ENCODE measurements at regions not wholly inside any gene's neighbourhood (a gene's known extent, or its start where the extent isn't known, plus 50 kb on each side); places are given as distances from the start of the nearest gene placed in this dataset.
A peak's percentile ranks its signal among the peaks of the same experiment; 100 is the strongest.

- no peak for DNase-seq (ENCODE audit: low spot score)
Observed at GRCh38 chr7:94276027-94276426, 118.7 kb upstream of the COL1A2 start.

- DNase-seq (ENCODE audit: low spot score) = peak; percentile 35
Observed at GRCh38 chr7:94276795-94277194, 117.9 kb upstream of the COL1A2 start.

GRCh38 chr7:94277236-94277635 is 117.5 kb upstream of the COL1A2 start:
- DNase-seq (ENCODE audit: low spot score) = no peak

- no peak for DNase-seq (ENCODE audit: low spot score)
Observed at GRCh38 chr7:94280851-94281250, 113.8 kb upstream of the COL1A2 start.

- no peak for DNase-seq (ENCODE audit: low spot score)
Observed at GRCh38 chr7:94284104-94284503, 110.6 kb upstream of the COL1A2 start.

GRCh38 chr7:94286111-94286510 is 108.6 kb upstream of the COL1A2 start:
- DNase-seq (ENCODE audit: low spot score) = no peak

- no peak for DNase-seq (ENCODE audit: low spot score)
Observed at GRCh38 chr7:94288096-94288495, 106.6 kb upstream of the COL1A2 start.

- DNase-seq (ENCODE audit: low spot score) = peak; percentile 85
Observed at GRCh38 chr7:94289071-94289470, 105.6 kb upstream of the COL1A2 start.

- no peak for DNase-seq (ENCODE audit: low spot score)
Observed at GRCh38 chr7:94294471-94295131, 100.1 kb upstream of the COL1A2 start.

GRCh38 chr7:94295850-94296249 is 98.8 kb upstream of the COL1A2 start:
- peak; percentile 59 for DNase-seq (ENCODE audit: low spot score)

- DNase-seq (ENCODE audit: low spot score) = no peak
Observed at GRCh38 chr7:94296881-94297280, 97.8 kb upstream of the COL1A2 start.

- no peak for DNase-seq (ENCODE audit: low spot score)
Observed at GRCh38 chr7:94297397-94297838, 97.3 kb upstream of the COL1A2 start.

- DNase-seq (ENCODE audit: low spot score) = no peak
Observed at GRCh38 chr7:94298943-94299342, 95.8 kb upstream of the COL1A2 start.

- DNase-seq (ENCODE audit: low spot score) = no peak
Observed at GRCh38 chr7:94300176-94300835, 94.4 kb upstream of the COL1A2 start.

- peak; percentile 86 for DNase-seq (ENCODE audit: low spot score)
Observed at GRCh38 chr7:94301024-94301586, 93.6 kb upstream of the COL1A2 start.

GRCh38 chr7:94303118-94303517 is 91.6 kb upstream of the COL1A2 start:
- DNase-seq (ENCODE audit: low spot score) = no peak

- DNase-seq (ENCODE audit: low spot score) = no peak
Observed at GRCh38 chr7:94303695-94304094, 91.0 kb upstream of the COL1A2 start.

GRCh38 chr7:94304878-94305277 is 89.8 kb upstream of the COL1A2 start:
- DNase-seq (ENCODE audit: low spot score) = no peak

GRCh38 chr7:94305836-94306235 is 88.9 kb upstream of the COL1A2 start:
- DNase-seq (ENCODE audit: low spot score) = no peak

- no peak for DNase-seq (ENCODE audit: low spot score)
Observed at GRCh38 chr7:94307399-94308048, 87.2 kb upstream of the COL1A2 start.

GRCh38 chr7:94311515-94311914 is 83.2 kb upstream of the COL1A2 start:
- DNase-seq (ENCODE audit: low spot score) = no peak

- no peak for DNase-seq (ENCODE audit: low spot score)
Observed at GRCh38 chr7:94313926-94314325, 80.8 kb upstream of the COL1A2 start.

Data from COLO829 (cell line).